GM19463 (cell line): ENCODE measurements at regions not wholly inside any gene's neighbourhood (a gene's known extent, or its start where the extent isn't known, plus 50 kb on each side); places are given as distances from the start of the nearest gene placed in this dataset.

Experiments
- ATAC-seq: cut with Tn5 transposase; IDR thresholded peaks from one replicate; pipeline ENCODE4 v1.9.1; 2021; ENCODE audit warnings: mild to moderate bottlenecking, moderate library complexity; ENCODE audit not compliant: unreplicated experiment

DNA sequence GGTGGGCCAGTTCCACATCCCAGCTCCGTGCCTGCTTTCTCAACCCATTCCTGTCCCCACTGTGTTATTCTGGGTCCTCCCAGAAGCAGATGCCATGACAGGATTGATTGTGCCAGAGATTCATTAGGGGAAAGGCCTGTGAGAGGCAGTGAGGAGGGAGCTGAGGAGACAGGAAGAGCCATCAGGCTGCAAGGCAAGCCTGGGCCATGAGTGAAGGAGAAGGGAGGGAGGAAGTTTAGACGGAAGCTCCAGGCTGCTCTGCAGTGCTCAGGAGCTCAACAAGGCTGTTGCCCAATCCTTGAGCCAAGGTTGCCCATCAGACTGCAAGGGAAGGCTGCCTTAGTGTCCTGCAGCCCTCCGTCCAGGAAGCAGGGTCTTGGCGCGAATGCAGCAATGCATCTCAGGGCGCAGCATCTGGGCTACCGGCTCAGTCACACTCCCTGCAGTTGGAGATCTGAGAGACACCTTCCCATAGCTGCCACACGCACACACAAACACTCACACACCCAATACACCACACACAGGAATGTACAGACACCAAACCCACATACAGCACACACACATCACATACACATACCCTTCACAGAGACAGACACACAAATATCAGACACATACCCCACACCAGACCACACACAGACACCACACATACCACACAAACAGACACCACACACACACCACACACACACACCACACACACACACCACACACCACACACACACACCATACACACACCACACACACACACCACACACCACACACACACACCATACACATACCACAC is 139.5 kb upstream of the NDUFV2 start:
- no peak for ATAC-seq

DNA sequence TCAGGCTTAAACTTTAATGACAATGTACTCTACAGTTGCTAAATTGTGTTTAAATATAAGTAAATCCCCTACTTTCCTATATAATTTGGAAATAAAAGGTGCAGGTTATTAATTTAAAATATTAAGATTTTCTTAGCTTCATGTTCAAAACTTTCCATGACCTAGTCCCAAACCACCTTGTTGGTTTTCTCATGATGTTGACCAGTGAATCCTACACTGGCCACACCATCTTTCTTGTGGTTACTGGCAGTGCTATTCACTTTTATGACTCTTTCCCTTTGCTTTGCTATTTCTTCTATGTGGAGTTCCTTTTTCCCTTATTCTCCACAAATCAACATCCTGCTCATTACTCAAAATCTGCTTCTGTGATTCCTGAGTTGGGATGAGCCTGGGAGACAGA is 138.6 kb upstream of the NDUFV2 start:
- no peak for ATAC-seq

DNA sequence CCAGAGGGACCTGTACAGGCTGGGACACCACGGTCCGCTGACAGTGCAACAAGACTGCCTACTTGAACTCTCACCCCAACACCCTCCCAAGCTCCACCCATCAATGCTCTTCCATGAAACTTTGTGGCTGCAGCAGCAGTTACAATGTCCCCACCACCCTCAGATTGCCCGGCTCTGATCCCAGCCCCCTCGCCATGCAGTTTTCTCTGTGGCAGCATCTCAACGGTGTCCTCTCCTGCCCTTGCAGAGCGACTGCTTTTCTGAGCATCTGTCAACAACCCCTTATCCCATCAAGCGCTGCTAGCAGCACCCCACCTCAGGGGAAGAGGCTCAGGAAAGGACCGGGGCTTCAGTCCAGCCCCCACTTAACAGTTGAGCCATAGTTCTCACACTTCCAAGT is 137.1 kb upstream of the NDUFV2 start:
- no peak for ATAC-seq

DNA sequence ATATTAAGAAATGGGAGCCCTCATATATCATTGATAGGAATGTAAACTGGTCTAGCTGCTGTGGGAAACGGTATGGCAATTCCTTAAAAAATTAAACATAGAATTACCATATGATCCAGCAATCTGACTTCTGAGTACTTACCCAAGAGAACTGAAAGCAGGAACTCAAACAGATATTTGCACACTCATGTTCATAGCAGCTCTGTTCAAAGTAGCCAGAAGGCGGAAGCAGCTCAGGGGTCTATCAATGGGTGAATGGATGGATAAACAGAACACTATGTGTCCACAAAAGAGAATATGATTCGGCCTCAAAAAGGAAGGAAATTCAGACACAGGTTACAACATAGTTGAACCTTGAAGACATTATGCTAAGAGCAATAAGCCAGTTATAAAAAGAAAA is 135.7 kb upstream of the NDUFV2 start:
- no peak for ATAC-seq

DNA sequence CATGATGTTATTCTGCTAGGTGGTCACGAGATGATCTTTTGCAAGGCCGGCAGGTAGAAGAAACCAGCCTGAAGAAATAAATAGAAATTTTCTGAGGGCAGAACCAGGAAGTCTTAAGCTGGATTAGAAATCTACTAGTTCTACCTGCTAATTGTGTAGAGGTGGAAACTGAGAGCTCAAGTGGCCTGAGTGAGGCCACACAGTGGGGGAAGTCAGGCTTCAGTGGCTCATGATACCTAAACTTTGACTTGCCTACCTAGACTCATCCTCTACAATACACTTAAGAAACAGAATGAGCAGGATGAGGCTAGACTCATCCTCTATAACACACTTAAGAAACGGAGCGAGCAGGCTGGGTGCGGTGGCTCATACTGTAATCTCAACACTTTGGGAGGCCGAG is 134.9 kb upstream of the NDUFV2 start:
- no peak for ATAC-seq

DNA sequence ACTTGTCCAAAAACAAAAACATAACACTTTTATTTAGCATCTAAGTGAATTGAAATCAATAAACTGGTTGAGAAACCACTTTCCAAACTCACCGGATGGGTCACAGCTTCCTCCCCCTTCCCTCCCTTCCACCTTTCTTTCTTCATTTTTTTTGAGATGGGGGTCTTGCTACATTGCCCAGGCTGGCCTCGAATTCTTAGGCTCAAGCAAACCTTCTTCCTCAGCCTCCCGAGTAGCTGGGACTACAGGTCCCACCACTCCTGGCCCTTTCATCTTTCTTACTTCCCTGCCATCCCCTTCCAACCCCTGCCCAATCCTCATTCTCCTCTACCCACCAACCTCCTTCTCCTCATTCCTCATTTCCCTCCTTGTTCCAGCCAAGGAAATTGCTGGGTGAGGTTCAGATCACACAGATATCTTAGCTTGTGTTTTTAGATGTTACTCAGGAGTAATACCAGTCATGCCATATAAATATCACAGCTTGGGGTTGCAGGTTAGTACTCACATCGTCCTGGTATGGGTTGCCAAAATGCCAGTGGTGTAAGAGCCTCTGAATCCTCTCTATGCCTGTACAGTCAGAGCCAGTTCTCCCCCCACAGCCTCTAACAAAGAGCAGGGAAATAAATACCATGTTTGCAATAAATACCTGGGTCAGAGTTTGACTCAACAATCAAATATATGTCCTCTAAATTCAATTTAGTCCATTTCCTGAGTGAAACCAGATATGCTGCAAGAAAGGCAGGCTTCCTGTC is 132.7 kb upstream of the NDUFV2 start:
- ATAC-seq = no peak

DNA sequence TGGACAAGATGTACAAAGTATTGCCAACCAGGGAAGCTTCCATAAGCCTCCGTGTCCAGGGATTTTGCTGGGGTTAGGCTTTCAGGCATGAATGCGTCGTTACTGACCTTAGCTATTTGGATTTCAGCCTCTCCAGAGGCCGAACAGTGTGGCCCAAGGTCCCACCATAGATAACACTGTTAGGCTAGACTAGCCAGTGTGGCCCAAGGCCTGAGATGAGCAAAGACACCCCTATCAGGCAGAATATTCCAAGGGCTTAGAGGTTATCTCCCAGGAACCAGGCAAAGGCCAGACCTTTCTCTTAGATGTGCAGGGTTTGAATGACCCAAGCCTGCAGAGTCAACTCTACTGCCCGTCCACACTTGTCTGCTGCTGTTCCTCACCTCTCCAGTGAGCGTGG is 131.7 kb upstream of the NDUFV2 start:
- no peak for ATAC-seq

DNA sequence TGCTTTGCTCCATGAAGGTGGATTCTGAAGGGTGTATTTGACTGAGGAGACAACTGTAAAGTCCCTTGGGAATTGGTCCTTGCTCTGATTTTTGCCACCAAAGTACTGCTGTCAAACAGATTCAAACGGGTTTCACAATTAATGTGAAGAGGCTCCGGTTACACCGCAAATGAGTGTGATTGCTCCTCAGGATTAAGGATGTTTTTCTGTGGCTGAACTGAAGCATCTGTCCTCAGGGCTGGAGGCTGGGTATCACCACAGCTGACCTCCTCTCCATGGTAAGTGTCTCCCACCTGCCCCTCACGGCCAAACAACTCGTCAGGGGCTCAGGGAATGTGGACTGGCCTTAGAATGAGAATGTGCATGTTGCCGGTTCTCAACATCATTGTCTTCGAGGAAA is 130.4 kb upstream of the NDUFV2 start:
- no peak for ATAC-seq

DNA sequence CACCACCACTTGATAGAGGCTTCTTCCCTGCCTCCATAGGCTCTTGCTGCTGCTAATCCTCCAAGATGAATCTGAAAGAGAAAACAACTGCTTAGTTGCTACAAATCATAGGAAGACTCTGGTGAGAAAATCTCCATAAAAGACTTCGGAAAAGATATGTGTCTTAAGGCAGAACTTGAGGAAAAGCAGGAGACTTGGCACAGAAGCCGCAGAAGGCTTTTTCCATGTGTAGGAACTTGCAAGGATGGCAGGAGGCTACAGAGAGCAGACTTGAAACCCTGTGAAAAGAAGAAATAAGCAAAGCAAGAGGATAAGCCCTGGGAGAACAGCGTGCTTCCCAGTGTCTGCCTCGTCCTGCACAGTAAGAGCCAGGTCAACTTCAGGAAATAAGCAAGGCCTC is 128.2 kb upstream of the NDUFV2 start:
- no peak for ATAC-seq

DNA sequence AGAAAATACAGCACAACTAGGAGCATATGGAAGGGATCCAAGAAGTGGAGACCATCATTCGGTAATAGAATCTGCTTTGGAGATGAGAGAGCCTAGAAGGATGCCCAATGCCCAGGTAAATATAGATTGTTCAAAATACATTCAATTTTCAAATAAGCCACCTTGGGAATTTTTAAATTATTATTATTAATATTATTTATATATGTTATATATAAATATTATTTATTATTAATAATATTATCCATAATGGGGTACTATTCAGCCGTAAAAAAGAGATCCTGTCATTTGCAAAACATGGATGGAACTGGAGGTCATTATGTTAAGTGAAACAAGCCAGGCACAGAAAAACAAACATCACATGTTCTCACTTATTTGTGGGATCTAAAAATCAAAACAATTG is 127.8 kb upstream of the NDUFV2 start:
- ATAC-seq = no peak

DNA sequence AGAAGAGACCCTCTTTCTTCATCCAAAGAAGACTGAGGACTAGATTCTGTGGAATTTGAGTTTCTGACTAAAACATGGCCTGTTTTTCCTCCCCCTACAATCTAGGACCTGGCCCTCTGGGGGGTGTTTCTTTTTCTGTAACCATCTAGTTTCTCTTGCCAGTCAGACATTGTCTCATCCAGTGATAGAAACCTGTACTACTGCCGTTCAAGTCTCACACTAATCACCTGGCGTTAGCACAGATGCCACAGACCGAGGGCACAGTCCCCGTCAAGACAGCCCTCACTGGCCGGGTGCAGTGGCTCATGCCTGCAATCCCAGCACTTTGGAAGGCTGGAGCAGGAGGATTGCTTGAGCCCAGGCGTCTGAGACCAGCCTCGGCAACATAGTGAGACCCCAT is 126.9 kb upstream of the NDUFV2 start:
- ATAC-seq = no peak

DNA sequence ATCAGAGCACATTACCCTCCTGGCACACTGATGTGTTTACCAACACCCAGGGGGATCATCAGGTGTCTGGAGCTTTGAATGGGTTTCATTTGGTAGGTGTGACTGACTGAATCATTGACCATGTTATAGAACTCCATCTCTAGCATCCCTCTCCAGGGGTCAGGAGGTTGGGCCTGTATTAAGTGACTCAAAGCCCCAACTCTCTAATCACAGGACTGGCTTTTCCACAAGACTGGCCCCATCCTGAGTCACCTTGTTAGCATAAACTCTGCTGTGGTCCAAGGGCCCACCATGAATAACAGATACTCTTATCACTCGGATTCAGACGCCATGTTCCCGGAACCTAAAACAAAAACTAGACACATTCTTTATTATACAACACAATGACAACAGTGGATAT is 125.9 kb upstream of the NDUFV2 start:
- no peak for ATAC-seq

DNA sequence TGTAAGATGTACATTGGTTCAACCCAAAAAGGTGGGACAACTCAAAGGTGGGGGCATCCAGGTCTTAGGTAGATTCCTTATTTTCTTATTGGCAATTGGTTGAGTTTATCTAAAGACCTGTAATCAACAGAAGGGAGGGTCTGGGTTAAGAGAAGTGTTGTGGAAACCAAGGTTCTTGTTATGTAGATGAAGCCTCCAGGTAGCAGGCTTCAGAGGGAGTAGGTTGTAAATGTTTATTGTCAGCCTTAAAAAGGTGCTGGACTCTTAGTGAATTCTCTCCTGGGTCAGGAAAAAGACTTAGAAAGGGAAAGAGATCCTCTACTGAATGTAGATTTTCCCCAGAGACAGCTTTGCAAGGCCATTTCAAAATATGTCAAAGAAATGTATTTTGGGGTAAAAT is 125.3 kb upstream of the NDUFV2 start:
- no peak for ATAC-seq

DNA sequence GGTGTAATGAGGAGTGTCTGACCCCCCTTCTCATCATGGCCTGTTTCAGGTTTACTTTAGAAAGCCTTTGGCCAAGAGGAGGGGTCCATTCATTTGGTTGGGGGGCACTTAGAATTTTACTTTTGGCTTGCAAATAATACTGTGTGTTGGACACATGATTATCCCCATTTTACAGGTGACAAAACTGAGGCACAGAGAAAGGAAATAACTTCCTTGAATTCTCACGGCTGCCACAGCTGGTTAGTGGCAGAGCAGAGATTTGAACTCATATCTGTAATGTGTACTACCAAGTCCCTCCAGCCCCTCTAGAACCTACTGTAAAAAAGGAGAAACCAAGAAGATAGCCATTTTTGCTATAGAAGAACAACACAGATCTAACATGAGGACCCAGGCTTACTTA is 124.8 kb upstream of the NDUFV2 start:
- ATAC-seq = no peak

DNA sequence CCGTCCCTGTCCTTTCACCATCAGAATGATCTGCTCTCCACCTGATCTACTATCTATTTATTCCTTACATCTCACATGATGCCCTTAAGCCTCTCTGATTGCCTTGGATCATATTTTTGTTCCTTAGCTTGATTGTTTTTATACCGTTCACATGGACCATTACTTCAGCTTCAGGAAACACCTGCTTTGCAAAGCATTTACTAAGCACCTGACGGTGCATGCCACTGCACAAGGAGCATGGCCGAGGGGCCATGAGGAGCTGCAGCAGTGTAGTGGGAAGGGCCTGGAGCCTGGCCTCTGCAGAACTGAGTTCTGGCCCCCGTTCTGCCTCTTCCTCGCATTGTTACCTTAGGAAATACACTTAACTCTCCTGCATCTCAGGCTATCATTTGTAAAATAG is 124.1 kb upstream of the NDUFV2 start:
- no peak for ATAC-seq

DNA sequence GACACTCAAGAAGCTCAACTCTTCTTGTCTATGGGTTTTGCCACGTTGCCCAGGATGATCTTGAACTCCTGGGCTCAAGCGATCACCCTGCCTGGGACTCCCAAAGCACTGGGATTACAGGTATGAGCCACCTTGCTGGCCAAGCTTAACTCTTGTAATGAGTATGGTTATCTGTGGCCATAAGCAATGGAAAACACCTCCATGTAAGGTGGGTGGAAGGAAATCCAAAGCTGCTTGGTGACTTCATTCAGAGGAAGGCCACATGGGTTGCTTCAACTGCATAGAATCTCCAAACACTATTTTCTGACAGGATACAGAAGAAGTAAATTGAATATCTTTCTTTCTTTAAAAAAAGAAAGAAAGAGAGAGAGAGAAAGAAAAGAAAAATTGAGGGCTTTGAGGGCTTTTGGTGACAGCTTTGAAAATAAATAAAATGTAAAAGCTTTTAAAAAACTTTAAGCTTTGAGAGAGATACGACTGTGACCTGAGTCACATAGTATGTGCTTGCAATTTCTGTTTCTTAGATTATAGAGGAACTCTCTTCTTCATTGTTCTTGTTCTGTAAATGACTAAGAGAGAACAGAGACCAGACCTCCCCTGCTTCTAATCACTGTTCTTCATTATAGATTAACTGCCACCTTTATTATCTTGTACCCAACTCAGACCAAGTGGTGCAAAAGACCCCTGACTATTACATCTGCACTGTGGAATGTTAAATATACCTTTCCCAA is 123.1 kb upstream of the NDUFV2 start:
- ATAC-seq = peak; percentile 48

DNA sequence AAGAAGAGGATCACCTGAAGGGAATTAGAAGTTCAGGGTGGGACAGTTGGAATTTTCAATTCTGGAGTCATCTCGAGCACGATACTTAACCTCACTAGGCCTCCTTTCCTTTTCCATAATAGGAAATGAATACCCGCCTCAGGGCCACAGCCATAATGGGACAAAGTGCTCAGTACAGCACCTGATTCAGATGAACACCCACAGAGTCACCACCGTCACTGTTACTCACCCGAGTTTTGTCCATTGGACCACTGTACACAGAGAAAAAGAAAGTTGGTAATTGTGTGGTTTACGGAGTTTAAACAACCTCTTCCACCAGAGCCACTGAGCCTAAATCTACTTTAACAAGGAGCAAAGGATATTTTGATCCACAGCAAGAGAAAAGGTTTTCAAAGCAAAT is 122.0 kb upstream of the NDUFV2 start:
- ATAC-seq = no peak

DNA sequence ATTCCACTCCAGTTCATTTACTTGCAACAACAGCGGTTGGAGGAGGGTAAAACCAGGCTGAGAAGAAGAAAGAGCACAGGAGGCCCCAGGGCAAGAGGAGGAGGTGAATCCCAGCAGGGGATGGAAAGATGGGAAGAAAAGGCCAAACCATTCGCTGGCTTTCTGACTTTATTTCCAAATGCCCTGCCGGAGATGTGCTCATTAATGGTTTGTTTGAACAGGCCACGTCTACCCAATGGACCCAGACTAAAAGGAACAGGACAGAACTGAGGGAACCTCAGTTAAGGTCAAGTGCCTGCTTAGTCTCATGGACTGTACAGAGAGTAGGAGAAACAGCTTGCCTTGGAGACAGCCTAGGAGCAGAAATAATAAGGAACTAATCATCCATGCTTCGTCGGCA is 121.6 kb upstream of the NDUFV2 start:
- no peak for ATAC-seq

DNA sequence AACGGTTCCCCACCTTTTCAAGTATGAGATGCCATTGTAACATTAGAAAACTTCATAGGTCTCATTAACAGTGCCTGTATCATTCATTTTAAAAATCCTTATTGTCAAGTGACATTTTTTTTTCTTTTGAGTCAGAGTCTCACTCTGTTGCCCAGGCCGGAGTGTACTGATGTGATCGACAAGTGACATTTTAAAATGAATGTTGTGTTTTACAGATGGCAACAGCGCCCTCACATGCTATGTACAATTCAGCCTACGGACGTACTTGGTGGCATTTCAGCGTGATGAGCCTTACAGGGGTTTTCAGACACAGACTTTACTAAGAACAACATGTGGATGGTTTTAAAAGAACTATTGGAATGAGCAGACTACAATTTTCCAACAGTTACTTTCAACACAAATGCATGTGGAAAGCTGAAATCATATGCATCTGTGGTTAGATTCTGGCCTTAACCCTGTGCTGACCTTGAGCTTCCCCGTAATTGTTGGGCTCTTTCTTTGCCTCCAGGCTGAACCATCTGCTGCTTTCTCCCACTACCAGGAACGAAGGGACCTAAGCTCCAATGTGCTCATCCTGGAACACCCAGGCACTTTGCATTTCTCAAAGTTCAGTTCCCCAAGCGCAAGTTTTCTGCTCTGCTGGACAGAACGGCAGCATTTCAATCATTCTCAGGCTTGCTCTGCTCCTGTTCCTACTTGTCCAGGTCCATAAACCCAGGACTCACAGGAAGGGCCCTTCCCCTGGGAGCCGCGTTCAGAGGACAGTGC is 119.9 kb upstream of the NDUFV2 start:
- ATAC-seq = no peak

DNA sequence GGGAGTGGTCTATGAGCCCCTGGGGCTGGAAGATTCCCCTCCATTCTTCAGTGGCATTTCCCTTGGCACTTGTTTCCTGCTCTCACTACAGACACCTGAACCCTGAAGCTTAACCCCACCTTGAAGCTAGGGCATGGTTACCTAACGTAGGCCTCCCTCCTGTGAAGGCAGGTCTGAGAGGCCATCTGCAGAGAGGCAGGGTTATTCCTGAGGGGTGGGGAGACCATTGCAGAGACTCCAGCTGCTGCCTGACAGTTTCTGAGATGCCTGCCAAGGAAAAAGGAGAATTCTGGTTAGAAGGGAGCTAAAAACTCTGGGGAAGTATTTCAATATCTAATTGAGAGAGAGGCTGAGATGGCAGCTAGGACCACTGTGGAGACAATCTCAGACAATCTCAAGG is 119.3 kb upstream of the NDUFV2 start:
- no peak for ATAC-seq

DNA sequence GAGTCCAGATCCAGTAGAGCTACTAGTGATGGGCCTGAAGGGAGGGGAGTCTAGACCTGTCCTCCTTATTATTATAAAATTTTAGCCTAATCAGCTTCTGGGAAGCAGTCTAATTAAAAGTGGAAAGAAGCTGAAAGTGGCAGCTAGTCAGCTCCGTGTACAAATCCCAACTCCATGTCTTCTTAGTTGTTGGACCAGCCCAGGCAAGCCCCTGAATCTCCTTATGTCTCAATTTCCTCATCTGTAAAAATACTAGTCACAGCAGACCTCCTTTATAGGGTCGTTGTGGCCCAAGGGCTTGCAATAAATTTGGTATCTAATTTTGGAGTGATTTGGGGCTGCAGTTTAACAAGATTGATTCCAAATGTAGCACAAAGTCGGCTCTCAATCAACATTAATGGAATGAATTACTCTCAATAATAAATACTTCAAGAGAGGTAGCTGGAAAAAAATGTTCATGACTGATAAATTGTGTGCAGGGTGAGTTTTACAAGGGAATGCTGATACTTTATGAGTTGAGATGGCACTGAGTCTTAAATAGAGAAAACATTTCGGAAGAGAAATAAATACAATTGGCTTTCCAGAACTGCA is 118.3 kb upstream of the NDUFV2 start:
- ATAC-seq = no peak
